ENCODE measurements at regions not wholly inside any gene's neighbourhood (a gene's known extent, or its start where the extent isn't known, plus 50 kb on each side); places are given as distances from the start of the nearest gene placed in this dataset.

GRCh38 chr7:424301-424935, 95.2 kb downstream of the PDGFA start:
- DNase-seq (ENCODE audit: low spot score), result no peak

DNA sequence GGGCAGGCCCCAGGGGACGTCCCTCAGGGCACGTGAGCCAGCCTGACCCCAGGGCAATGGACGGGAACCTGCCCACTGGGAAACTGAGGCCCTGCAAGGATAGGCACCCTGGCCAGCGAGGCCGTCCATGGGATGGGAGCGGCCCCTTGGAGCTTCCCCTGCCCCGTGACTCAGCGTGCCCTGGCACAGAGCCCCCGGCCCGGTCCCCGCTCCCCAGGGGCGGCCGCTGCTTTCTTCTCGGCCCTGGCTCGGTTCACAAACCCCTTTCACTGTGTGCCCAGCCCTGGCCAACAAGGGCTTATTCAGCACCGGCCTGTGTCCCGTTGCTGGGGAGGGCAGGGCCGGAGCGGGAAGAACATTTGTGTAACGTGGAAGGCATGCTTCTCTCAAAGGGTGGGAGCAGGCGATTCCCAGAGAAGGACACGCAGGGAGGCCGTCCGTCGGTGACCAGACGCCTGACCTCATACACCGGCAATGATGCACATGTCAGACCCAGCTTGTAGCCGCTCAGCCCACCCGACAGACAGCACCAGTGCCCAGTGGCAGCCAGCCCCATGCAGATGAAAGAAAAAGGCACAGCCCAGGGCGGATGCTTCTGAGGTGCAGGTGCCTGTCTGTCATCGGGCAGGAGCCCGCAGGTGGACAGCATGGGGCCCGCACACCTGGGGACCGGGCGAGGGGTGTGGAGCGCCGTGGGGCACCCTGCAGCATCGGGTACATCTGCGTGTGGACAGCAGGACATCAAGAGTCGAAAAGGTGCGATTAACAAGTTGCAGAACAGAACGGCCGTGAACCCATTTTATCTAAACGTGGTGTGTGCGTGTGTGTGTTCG, 94.5 kb downstream of the PDGFA start:
- DNase-seq (ENCODE audit: low spot score), result no peak

- no peak for DNase-seq (ENCODE audit: low spot score)
Observed at GRCh38 chr7:425794-426188, 93.9 kb downstream of the PDGFA start.

DNA sequence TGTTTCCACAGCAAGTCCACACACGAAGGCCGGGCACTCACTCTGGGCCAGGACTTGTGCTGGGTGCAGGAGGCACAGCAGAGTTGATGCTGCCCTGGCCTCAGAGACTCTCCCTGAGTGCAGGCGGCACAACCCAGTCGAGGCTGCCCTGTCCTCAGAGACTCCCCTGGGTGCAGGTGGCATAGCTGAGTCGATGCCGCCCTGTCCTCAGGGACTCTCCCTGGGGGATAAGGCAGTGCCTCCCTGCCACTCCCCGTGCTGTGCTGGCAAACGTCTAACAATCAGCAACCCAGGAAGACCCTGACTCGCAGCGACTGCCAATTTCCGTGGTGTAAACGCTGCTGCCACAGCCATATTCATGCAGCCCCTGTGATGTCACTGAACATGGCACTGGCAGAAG, 93.1 kb downstream of the PDGFA start:
- no peak for DNase-seq (ENCODE audit: low spot score)

GRCh38 chr7:427506-428103, 92.0 kb downstream of the PDGFA start:
- no peak for DNase-seq (ENCODE audit: low spot score)

GRCh38 chr7:428387-428786, 91.3 kb downstream of the PDGFA start:
- no peak for DNase-seq (ENCODE audit: low spot score)

DNA sequence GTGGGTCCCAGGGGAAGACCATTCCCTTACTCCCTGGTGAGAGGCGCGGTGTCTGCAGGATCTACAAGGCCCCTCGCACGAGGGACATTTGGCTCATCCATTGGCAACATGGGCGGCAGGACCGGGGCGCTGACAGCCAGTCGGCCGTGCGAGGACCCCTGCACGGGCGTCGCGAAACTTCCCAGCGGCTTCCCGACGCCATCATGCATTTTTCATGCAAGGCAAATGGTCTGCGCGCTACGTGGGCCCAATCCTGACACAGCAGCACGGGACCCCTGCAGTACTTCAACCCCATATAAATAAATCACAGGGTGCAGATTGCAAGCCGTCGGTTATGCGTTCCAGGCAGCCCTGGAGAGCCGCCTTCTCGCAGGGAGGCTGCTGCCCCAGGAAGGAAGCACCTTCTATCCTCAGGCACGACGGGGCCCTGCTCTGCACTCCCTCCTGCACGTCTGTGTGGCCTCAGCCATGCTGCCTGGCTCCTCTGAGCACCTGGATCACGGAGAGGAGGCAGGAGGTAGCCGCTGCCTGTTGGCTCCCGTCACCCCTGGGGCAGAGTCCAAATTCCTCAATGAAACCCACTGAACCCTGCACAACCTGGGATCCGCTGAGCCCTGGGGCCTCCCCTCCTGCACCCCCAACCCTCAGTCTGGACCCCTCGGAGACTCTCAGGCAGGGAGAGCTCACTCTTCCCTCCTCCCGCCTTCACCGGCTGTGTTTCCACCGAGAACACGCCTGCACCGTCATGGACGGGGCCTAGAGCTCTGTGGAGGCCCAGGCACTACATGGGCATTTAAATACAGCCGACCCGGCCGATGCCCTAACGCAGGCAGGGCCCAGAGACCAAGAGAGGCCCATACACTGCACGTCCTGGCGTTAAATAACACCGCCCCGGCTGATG, 90.5 kb downstream of the PDGFA start:
- DNase-seq (ENCODE audit: low spot score), result no peak

DNA sequence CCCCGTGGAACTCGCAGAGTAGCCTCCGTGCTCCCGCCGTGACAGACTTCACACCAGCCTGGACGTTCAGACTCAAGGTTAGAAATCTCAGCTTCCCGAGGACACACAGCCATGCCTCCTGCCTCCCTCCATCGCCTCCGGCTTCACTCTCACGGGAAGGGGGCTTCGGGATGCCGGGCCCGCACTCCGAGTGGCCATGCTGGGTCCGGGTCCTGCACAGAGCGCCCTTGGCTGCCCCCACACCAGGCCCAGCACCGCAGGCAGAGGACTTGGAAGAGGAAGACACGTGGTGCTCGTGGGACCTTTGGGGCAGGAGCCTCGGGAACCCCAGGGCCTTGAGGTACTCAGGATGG, 89.8 kb downstream of the PDGFA start:
- DNase-seq (ENCODE audit: low spot score), result no peak

GRCh38 chr7:431041-431440, 88.6 kb downstream of the PDGFA start:
- no peak for DNase-seq (ENCODE audit: low spot score)

DNA sequence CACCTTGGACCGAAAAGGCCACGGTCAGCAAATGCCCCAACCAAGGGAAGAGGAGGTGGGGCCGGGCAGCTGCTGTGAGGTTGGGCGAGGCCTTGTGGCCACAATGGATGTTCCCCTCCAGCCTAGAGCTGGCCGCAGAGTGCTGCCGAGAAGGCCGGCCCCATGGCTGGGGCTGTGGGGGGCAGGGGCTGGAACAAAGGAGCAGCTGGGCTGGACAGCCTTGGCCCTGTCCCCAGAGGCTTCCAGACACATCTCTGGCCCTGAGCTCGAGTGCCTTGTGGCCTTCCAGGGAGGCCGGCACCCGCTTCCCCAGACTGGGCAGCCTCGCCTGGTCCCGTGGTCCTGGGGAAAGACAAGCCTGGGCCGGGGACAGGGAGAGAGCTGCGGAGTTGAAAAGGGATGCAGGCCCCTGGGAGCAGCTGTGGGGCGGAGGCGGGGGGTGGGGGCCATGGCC, 88.0 kb downstream of the PDGFA start:
- DNase-seq (ENCODE audit: low spot score), result no peak

- DNase-seq (ENCODE audit: low spot score), result no peak
Observed at GRCh38 chr7:432256-432655, 87.4 kb downstream of the PDGFA start.

DNA sequence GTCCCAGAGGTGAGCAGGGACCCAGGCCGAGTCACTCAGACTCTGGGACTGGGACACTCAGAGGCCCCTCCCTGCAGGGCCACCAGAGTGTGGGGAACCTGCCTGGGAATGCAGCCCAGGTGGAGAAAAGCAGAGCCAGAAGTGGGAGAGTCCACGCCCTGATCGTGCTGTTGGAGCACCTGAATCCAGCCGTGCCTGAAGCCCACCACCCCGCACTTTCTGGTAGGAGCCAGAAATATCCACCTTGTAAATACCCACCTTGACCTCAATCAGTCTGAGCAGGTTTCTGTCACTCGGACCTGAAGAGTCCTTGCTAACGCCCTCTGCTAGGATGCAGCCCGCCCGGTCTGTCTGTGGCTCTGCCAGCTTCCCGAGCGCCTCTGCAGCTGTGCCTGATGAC, 86.7 kb downstream of the PDGFA start:
- DNase-seq (ENCODE audit: low spot score), result no peak

DNA sequence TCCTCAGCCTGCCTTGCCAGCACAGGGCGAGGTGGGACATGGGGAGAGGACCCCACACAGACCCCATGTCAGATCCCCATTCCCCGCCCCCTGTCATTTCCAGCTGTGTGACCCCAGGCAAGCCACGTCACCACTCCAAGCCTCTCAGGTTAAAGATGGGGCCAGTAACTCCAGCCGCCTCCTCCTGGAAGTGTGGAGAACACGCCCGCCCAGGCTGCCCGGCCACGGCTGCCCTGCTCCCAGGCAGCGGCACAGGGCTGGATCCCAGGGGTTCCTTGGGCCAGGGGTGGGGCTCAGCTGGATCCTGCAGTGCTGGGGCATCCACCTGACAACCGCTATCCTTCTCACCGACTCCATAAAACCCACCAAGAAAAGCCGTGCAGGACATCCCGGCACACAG, 86.1 kb downstream of the PDGFA start:
- no peak for DNase-seq (ENCODE audit: low spot score)

DNA sequence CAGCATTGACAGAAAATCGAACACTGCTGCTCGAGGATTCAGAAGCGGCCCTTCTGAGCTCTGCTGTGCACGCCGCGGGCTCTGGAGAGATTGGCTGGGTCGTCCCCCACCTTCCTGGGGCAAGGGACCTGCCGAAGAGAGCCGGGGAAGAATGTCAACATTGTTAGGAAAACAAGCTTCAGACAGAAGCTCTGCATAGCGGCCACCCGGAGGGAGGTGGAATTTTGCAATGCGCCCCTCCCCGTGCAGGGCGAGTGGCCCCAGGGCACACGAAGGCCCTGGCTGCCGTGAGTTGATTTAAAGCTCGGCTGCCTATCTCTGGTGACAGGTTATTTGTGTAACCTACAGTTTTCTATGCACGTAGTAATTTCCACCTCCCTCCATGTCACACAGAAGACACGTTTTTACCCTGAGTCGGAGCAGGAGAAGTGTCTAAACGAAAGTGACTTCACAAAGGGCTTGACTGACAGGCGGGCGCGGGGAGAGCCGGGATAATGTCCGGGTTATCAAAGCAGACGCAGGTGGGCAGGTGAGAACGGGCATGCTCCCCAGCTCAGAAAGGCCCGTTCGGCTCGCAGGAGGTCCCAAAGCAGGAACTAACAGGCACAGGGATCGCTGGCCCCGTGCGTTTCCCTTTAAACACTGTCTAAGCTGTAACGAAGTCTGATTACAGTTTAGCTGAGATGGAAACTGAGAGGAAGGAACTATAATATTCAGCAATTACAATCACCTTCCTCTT, 84.6 kb downstream of the PDGFA start:
- no peak for DNase-seq (ENCODE audit: low spot score)

- DNase-seq (ENCODE audit: low spot score), result peak; percentile 52
Observed at GRCh38 chr7:435630-436366, 83.8 kb downstream of the PDGFA start.

DNA sequence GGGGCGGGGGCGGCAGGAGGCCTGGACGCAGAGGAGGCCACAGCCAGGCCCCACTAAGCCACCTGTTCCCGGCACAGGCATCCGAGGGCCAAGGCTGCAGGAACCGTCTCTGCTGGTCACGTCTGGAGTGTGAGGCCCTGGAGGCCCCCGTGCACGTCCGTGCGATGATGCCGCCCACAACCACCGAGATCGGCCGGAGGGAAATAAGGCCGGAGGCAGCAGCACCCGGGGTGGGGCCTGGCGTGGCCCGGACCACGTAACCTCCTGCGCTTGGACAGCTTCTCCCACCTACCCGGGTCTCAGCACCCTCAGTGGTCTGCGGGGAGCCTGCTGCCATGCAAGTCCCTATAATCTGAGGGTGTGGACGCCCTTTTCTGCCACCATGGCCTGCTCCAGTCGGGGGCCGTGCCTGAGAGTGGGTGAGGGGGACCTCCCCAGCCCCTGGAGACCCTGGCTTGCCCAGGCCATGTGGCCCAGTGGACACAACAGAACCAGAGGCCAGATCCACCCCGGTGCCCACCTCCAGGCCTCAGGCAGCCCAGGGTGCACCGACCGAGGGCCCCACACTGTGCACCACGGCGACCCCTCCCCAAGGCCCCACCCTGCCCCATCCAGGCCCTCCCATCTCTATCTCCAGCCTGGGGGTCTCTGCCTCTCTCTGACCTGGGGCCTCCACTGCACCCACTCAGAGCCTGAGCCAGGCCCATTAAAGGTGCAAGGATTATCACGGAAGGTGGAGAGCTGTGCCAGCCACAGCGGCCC, 83.1 kb downstream of the PDGFA start:
- DNase-seq (ENCODE audit: low spot score), result no peak

DNA sequence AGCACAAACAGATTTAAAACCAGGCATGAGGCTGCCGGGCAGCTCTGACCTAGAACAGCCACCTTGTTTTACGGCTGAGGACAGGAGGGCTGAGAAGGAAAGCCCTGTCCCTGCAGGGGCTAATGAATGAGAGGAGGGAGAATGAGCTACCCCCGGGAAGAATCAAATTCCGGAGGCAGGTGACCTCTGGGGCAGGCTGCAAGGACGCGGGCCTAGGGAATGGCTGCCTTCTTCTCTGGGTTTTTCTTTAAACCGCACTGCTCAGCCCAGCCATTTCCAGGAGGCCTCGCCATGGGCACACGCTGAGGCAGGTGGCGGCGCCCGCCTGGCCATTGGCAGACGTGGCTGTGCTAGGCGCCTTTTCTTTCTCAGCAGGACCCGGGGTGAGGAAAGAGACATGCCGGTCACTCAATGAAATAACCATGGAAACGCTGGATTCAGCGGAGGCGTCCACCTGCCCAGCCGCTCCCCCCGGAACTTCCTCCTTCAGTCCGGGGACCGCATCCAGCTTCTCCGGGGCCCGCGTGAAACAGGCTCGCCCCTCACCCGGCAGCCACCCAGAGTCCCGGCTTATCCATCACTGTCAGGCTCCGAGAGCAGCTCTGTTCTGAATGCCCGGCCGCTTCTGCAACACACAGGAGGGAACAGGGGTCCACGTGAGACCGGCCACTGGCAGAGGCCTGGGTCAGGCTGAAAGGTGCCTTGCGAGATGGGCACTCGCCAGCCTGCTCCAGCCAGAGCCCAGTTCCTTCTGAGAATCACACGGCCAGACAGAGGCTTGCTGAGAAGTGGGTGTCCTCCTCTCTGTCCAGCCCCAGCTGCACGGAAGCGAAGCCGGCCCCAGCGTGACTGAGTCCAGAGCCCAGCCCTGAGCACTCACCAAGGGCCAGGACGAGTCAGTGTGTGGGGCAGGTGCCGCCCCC, 82.1 kb downstream of the PDGFA start:
- DNase-seq (ENCODE audit: low spot score), result no peak

- DNase-seq (ENCODE audit: low spot score), result no peak
Observed at GRCh38 chr7:438361-438760, 81.3 kb downstream of the PDGFA start.

- no peak for DNase-seq (ENCODE audit: low spot score)
Observed at GRCh38 chr7:438916-439315, 80.7 kb downstream of the PDGFA start.
